ENCODE measurements at regions not wholly inside any gene's neighbourhood (a gene's known extent, or its start where the extent isn't known, plus 50 kb on each side); places are given as distances from the start of the nearest gene placed in this dataset.

GRCh38 chr4:178026999-178027398, 584.8 kb upstream of the AGA start:
- Mint-ChIP-seq H3K27me3 (ENCODE audit: low read depth in 3 of 3) (no peaks in the 10 kb centered on the region), H3K9me3 (peaks cover 3 to 44% (median 18%) of the 10 kb centered on the region in 6 donors), H3K36me3 (peaks cover 0 to 3% (median 0%) of the 10 kb centered on the region in 3 donors), H3K4me3 (no peak overlapping the region), H3K27ac (no peak overlapping the region), H3K4me1 (no peaks in the 10 kb centered on the region)
- no peak for DNase-seq

- Mint-ChIP-seq H3K36me3 (peaks cover 0 to 3% (median 0%) of the 10 kb centered on the region in 3 donors), H3K4me1 (no peaks in the 10 kb centered on the region), H3K27me3 (ENCODE audit: low read depth in 3 of 3) (no peaks in the 10 kb centered on the region), H3K4me3 (no peak overlapping the region), H3K9me3 (peaks cover 7 to 44% (median 21%) of the 10 kb centered on the region in 6 donors), H3K27ac (no peak overlapping the region)
- DNase-seq, result no peak
These were observed 585.6 kb upstream of the AGA start for GRCh38 chr4:178027796-178028195.

- peaks cover 7 to 47% (median 23%) of the 10 kb centered on the region in 6 donors for H3K9me3 Mint-ChIP-seq
- no peak for DNase-seq
- H3K36me3 Mint-ChIP-seq, result peaks cover 0 to 3% (median 0%) of the 10 kb centered on the region in 3 donors
- H3K4me1 Mint-ChIP-seq, result no peaks in the 10 kb centered on the region
- no peaks in the 10 kb centered on the region for H3K27me3 Mint-ChIP-seq (ENCODE audit: low read depth in 3 of 3)
- no peak overlapping the region for H3K4me3 Mint-ChIP-seq
- H3K27ac Mint-ChIP-seq, result no peak overlapping the region
These were observed 586.2 kb upstream of the AGA start for GRCh38 chr4:178028481-178028880.

- H3K4me1 Mint-ChIP-seq, result no peaks in the 10 kb centered on the region
- peaks cover 0 to 2% (median 0%) of the 10 kb centered on the region in 3 donors for H3K27me3 Mint-ChIP-seq (ENCODE audit: low read depth in 3 of 3)
- H3K36me3 Mint-ChIP-seq, result no peaks in the 10 kb centered on the region
- H3K9me3 Mint-ChIP-seq, result peaks cover 0 to 43% (median 30%) of the 10 kb centered on the region in 6 donors
- no peak for DNase-seq
- no peak overlapping the region for H3K27ac Mint-ChIP-seq
- H3K4me3 Mint-ChIP-seq, result no peak overlapping the region
These were observed 595.4 kb upstream of the AGA start for GRCh38 chr4:178037459-178038214.

GRCh38 chr4:178056996-178057395, 614.8 kb upstream of the AGA start:
- Mint-ChIP-seq H3K27me3 (ENCODE audit: low read depth in 3 of 3) (no peaks in the 10 kb centered on the region), H3K27ac (no peak overlapping the region), H3K36me3 (no peaks in the 10 kb centered on the region), H3K4me3 (no peak overlapping the region), H3K4me1 (no peaks in the 10 kb centered on the region), H3K9me3 (peaks cover 8 to 30% (median 18%) of the 10 kb centered on the region in 6 donors)
- no peak for DNase-seq

GRCh38 chr4:178063568-178063967, 621.3 kb upstream of the AGA start:
- H3K27me3 Mint-ChIP-seq (ENCODE audit: low read depth in 3 of 3), result no peaks in the 10 kb centered on the region
- no peaks in the 10 kb centered on the region for H3K36me3 Mint-ChIP-seq
- no peak overlapping the region for H3K4me3 Mint-ChIP-seq
- peaks cover 0 to 21% (median 18%) of the 10 kb centered on the region in 6 donors for H3K9me3 Mint-ChIP-seq
- H3K4me1 Mint-ChIP-seq, result no peaks in the 10 kb centered on the region
- no peak for DNase-seq
- no peak overlapping the region for H3K27ac Mint-ChIP-seq

GRCh38 chr4:178066338-178066941, 624.2 kb upstream of the AGA start:
- Mint-ChIP-seq H3K9me3 (peaks cover 0 to 29% (median 19%) of the 10 kb centered on the region in 6 donors), H3K27ac (no peak overlapping the region), H3K4me3 (no peak overlapping the region), H3K27me3 (ENCODE audit: low read depth in 3 of 3) (no peaks in the 10 kb centered on the region), H3K36me3 (peaks cover 0 to 4% (median 0%) of the 10 kb centered on the region in 3 donors), H3K4me1 (no peaks in the 10 kb centered on the region)
- no peak for DNase-seq

- H3K9me3 Mint-ChIP-seq, result peaks cover 0 to 35% (median 21%) of the 10 kb centered on the region in 6 donors
- H3K4me1 Mint-ChIP-seq, result no peaks in the 10 kb centered on the region
- no peak overlapping the region for H3K27ac Mint-ChIP-seq
- no peak overlapping the region for H3K4me3 Mint-ChIP-seq
- peaks cover 0 to 4% (median 0%) of the 10 kb centered on the region in 3 donors for H3K36me3 Mint-ChIP-seq
- no peaks in the 10 kb centered on the region for H3K27me3 Mint-ChIP-seq (ENCODE audit: low read depth in 3 of 3)
- no peak for DNase-seq
These were observed 625.9 kb upstream of the AGA start for GRCh38 chr4:178068136-178068535.

- Mint-ChIP-seq H3K4me3 (no peak overlapping the region), H3K27me3 (ENCODE audit: low read depth in 3 of 3) (no peaks in the 10 kb centered on the region), H3K4me1 (no peaks in the 10 kb centered on the region), H3K36me3 (peaks cover 0 to 4% (median 0%) of the 10 kb centered on the region in 3 donors), H3K9me3 (peaks cover 2 to 33% (median 19%) of the 10 kb centered on the region in 6 donors), H3K27ac (no peak overlapping the region)
- no peak for DNase-seq
These were observed 627.9 kb upstream of the AGA start for GRCh38 chr4:178070163-178070562.

- DNase-seq, result no peak
- Mint-ChIP-seq H3K27ac (no peak overlapping the region), H3K9me3 (peaks cover 8 to 36% (median 17%) of the 10 kb centered on the region in 6 donors), H3K4me3 (no peak overlapping the region), H3K27me3 (ENCODE audit: low read depth in 3 of 3) (peaks cover 0 to 2% (median 0%) of the 10 kb centered on the region in 3 donors), H3K4me1 (no peaks in the 10 kb centered on the region), H3K36me3 (no peaks in the 10 kb centered on the region)
These were observed 638.1 kb upstream of the AGA start for GRCh38 chr4:178080312-178080711.

- Mint-ChIP-seq H3K4me3 (no peak overlapping the region), H3K4me1 (no peaks in the 10 kb centered on the region), H3K27ac (no peak overlapping the region), H3K27me3 (ENCODE audit: low read depth in 3 of 3) (peaks cover 0 to 2% (median 0%) of the 10 kb centered on the region in 3 donors), H3K9me3 (peaks cover 11 to 45% (median 20%) of the 10 kb centered on the region in 6 donors), H3K36me3 (no peaks in the 10 kb centered on the region)
- DNase-seq, result no peak
These were observed 638.9 kb upstream of the AGA start for GRCh38 chr4:178081176-178081575.

- H3K4me3 Mint-ChIP-seq, result no peak overlapping the region
- no peaks in the 10 kb centered on the region for H3K36me3 Mint-ChIP-seq
- no peak overlapping the region for H3K27ac Mint-ChIP-seq
- peaks cover 14 to 50% (median 20%) of the 10 kb centered on the region in 6 donors for H3K9me3 Mint-ChIP-seq
- peaks cover 0 to 2% (median 0%) of the 10 kb centered on the region in 3 donors for H3K27me3 Mint-ChIP-seq (ENCODE audit: low read depth in 3 of 3)
- DNase-seq, result no peak
- H3K4me1 Mint-ChIP-seq, result no peaks in the 10 kb centered on the region
These were observed 639.7 kb upstream of the AGA start for GRCh38 chr4:178081896-178082295.

- no peaks in the 10 kb centered on the region for H3K4me1 Mint-ChIP-seq
- no peaks in the 10 kb centered on the region for H3K36me3 Mint-ChIP-seq
- H3K27me3 Mint-ChIP-seq (ENCODE audit: low read depth in 3 of 3), result peaks cover 0 to 2% (median 0%) of the 10 kb centered on the region in 3 donors
- H3K4me3 Mint-ChIP-seq, result no peak overlapping the region
- no peak for DNase-seq
- no peak overlapping the region for H3K27ac Mint-ChIP-seq
- H3K9me3 Mint-ChIP-seq, result peaks cover 14 to 53% (median 20%) of the 10 kb centered on the region in 6 donors
These were observed 640.7 kb upstream of the AGA start for GRCh38 chr4:178082906-178083305.

GRCh38 chr4:178083968-178084367, 641.7 kb upstream of the AGA start:
- Mint-ChIP-seq H3K9me3 (peaks cover 20 to 63% (median 28%) of the 10 kb centered on the region in 6 donors), H3K27me3 (ENCODE audit: low read depth in 3 of 3) (peaks cover 0 to 2% (median 0%) of the 10 kb centered on the region in 3 donors), H3K27ac (no peak overlapping the region), H3K4me3 (no peak overlapping the region), H3K36me3 (no peaks in the 10 kb centered on the region), H3K4me1 (no peaks in the 10 kb centered on the region)
- DNase-seq, result no peak

Data from immature natural killer cell (primary cell).